ENCODE measurements at regions not wholly inside any gene's neighbourhood (a gene's known extent, or its start where the extent isn't known, plus 50 kb on each side); places are given as distances from the start of the nearest gene placed in this dataset.

- Histone ChIP-seq H3K4me3 (ENCODE audit: low read depth, low read length) (no peak overlapping the region), H3K27ac (no peak overlapping the region), H3K27me3 (replicated peaks) (peaks cover 2% of the 10 kb centered on the region), H3K36me3 (replicated peaks) (no peaks in the 10 kb centered on the region)
- DNase-seq = no peak
- TF ChIP-seq CTCF (IDR thresholded peaks at IDR 0.05; ENCODE audit: low read depth, low read length, missing control alignments) = no peak
- in situ Hi-C loops (cut with HindIII; ENCODE audit: low pct_ligation_motif_present, low sequenced_read_pairs) = no loop called here
Measured at GRCh38 chr6:33860706-33861474, 57.1 kb upstream of the MLN start.

GRCh38 chr6:33860006-33860405, 56.2 kb upstream of the MLN start:
- in situ Hi-C loops (cut with HindIII; ENCODE audit: low pct_ligation_motif_present, low sequenced_read_pairs) = no loop called here
- TF ChIP-seq CTCF (IDR thresholded peaks at IDR 0.05; ENCODE audit: low read depth, low read length, missing control alignments) = no peak
- Histone ChIP-seq H3K36me3 (replicated peaks) (no peaks in the 10 kb centered on the region), H3K27me3 (replicated peaks) (peaks cover 2% of the 10 kb centered on the region), H3K4me3 (ENCODE audit: low read depth, low read length) (no peak overlapping the region), H3K27ac (no peak overlapping the region)
- no peak for DNase-seq

GRCh38 chr6:33858804-33859505, 55.2 kb upstream of the MLN start:
- Histone ChIP-seq H3K36me3 (replicated peaks) (no peaks in the 10 kb centered on the region), H3K27ac (no peak overlapping the region), H3K4me3 (ENCODE audit: low read depth, low read length) (no peak overlapping the region), H3K27me3 (replicated peaks) (peaks cover 5% of the 10 kb centered on the region)
- in situ Hi-C loops (cut with HindIII; ENCODE audit: low pct_ligation_motif_present, low sequenced_read_pairs) = no loop called here
- no peak for DNase-seq
- no peak for TF ChIP-seq CTCF (IDR thresholded peaks at IDR 0.05; ENCODE audit: low read depth, low read length, missing control alignments)

- H3K4me3 ChIP-seq (ENCODE audit: low read depth, low read length) = no peak overlapping the region
- H3K36me3 ChIP-seq (replicated peaks) = no peaks in the 10 kb centered on the region
- peaks cover 5% of the 10 kb centered on the region for H3K27me3 ChIP-seq (replicated peaks)
- no peak overlapping the region for H3K27ac ChIP-seq
- DNase-seq = no peak
- no peak for TF ChIP-seq CTCF (IDR thresholded peaks at IDR 0.05; ENCODE audit: low read depth, low read length, missing control alignments)
- in situ Hi-C loops (cut with HindIII; ENCODE audit: low pct_ligation_motif_present, low sequenced_read_pairs) = no loop called here
Measured at GRCh38 chr6:33857932-33858475, 54.2 kb upstream of the MLN start.

GRCh38 chr6:33857093-33857931, 53.5 kb upstream of the MLN start:
- in situ Hi-C loops (cut with HindIII; ENCODE audit: low pct_ligation_motif_present, low sequenced_read_pairs) = no loop called here
- no peak for DNase-seq
- Histone ChIP-seq H3K27ac (no peak overlapping the region), H3K36me3 (replicated peaks) (no peaks in the 10 kb centered on the region), H3K27me3 (replicated peaks) (peaks cover 5% of the 10 kb centered on the region), H3K4me3 (ENCODE audit: low read depth, low read length) (no peak overlapping the region)
- TF ChIP-seq CTCF (IDR thresholded peaks at IDR 0.05; ENCODE audit: low read depth, low read length, missing control alignments) = no peak

All from brain microvascular endothelial cell (primary cell).